ENCODE measurements at regions not wholly inside any gene's neighbourhood (a gene's known extent, or its start where the extent isn't known, plus 50 kb on each side); places are given as distances from the start of the nearest gene placed in this dataset.

DNA sequence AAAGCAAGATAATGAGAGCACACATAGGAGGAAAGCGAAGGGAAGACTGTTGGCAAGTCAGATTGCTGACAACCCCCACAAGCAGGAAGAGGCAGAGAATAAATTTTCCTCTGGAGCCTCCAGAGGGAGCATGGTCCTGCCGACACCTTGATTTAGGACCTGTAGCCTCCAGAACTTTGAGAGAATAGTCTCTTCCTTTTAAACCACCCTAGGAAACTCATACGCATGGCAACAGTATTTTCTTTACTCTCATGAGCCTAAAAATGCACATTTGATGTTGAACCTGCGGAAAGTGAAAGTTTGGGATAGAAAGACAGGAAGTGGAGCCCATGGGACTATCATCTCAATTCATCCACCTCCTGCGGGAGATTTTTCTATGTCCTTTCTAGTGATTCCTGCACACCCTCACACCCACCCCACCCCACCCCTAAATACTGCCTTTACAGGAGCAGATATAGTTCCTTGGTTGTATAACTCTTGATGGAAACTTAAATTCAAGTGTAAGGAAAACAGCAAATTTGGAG is 116.7 kb upstream of the LPP start:
- no peaks in the 10 kb centered on the region for H3K36me3 ChIP-seq (ENCODE audit: control insufficient read depth, insufficient read depth, low read length, severe bottlenecking)
- no peaks in the 10 kb centered on the region for H3K4me1 ChIP-seq (ENCODE audit: control insufficient read depth, insufficient read depth, low read length)
- H3K9me3 ChIP-seq (ENCODE audit: control insufficient read depth, low read length) = no peaks in the 10 kb centered on the region
- H3K27me3 ChIP-seq (replicated peaks; ENCODE audit: control insufficient read depth, insufficient read depth, low read length) = no peaks in the 10 kb centered on the region
- H3K4me3 ChIP-seq (ENCODE audit: low read length) = peak overlapping the region; percentile 51
- DNase-seq (ENCODE audit: low read depth) = peak; percentile 19
- no peak overlapping the region for H3K9ac ChIP-seq (ENCODE audit: low read length)

DNA sequence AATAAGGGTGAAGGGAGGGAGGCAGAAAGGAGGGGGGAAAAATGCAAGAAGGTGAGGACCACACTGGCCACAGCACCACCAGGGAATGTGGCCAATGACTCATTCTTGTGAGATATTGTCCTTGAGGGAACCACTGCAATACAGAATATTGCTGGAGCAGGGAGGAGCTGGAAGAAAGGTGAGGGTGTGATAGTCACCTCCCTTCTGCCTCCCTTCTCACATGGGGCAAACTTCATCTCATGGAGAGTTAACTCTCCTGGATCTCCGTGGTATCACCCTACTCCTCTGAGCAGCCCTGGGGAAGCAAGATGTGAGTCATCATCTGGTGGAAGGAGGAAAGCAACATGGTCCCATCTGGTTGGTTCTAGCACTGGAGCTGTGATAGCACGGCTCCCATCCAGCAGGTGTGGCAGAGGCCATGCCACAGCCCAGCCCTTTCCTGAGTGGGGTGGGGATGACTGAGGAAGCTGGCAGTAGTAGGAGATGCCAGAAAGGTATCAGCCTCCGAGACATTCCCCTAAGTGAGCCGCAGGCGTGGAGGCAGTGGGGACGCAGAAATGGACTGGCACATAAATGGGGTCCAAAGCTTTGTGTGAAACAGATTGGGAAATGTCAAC is 115.9 kb upstream of the LPP start:
- Histone ChIP-seq H3K4me3 (ENCODE audit: low read length) (no peak overlapping the region), H3K27me3 (replicated peaks; ENCODE audit: control insufficient read depth, insufficient read depth, low read length) (no peaks in the 10 kb centered on the region), H3K36me3 (ENCODE audit: control insufficient read depth, insufficient read depth, low read length, severe bottlenecking) (no peaks in the 10 kb centered on the region), H3K9me3 (ENCODE audit: control insufficient read depth, low read length) (no peaks in the 10 kb centered on the region), H3K9ac (ENCODE audit: low read length) (no peak overlapping the region), H3K4me1 (ENCODE audit: control insufficient read depth, insufficient read depth, low read length) (no peaks in the 10 kb centered on the region)
- no peak for DNase-seq (ENCODE audit: low read depth)

DNA sequence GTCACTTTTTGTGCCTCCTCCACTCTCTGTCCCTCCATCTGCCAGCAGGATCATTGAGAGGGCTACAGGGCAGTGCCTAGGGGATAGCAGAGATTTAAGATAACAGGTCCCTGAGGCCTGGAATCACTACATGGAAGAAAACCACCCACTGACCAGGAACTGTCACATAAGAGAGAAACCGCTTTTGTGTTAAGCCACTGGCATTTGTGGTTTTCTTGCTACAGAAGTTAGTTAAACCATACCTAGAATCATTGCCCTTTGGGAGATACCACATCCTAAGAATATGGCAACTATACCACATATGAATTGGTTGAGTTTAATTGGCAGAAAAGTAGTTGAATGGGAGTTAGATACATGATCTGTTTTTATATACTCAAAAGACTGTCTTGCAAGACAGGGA is 112.8 kb upstream of the LPP start:
- Histone ChIP-seq H3K36me3 (ENCODE audit: control insufficient read depth, insufficient read depth, low read length, severe bottlenecking) (no peaks in the 10 kb centered on the region), H3K4me1 (ENCODE audit: control insufficient read depth, insufficient read depth, low read length) (no peaks in the 10 kb centered on the region), H3K9me3 (ENCODE audit: control insufficient read depth, low read length) (no peaks in the 10 kb centered on the region), H3K4me3 (ENCODE audit: low read length) (no peak overlapping the region), H3K9ac (ENCODE audit: low read length) (no peak overlapping the region), H3K27me3 (replicated peaks; ENCODE audit: control insufficient read depth, insufficient read depth, low read length) (no peaks in the 10 kb centered on the region)
- DNase-seq (ENCODE audit: low read depth) = no peak

DNA sequence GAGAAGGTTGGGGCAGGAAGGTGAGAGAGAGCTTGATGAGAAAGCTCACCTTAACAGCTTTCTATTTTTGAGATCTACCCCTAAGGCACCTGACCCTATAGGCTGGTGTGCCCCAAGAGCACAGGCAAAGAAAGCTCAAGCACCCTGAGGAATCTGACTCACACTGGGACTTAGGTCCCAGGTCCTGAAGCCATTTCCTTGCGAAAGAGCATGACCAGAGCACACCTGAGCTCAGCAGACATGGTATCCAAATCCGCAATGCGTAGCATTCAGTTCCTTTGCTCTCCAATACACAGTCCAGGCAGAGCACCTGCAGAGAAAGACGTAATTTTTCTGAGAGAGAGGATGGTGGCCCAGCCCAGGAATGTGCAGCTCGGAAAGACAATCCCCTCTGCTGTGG is 112.1 kb upstream of the LPP start:
- H3K9me3 ChIP-seq (ENCODE audit: control insufficient read depth, low read length) = no peaks in the 10 kb centered on the region
- H3K27me3 ChIP-seq (replicated peaks; ENCODE audit: control insufficient read depth, insufficient read depth, low read length) = no peaks in the 10 kb centered on the region
- H3K36me3 ChIP-seq (ENCODE audit: control insufficient read depth, insufficient read depth, low read length, severe bottlenecking) = no peaks in the 10 kb centered on the region
- no peak for DNase-seq (ENCODE audit: low read depth)
- peaks cover 4% of the 10 kb centered on the region for H3K4me1 ChIP-seq (ENCODE audit: control insufficient read depth, insufficient read depth, low read length)
- no peak overlapping the region for H3K9ac ChIP-seq (ENCODE audit: low read length)
- no peak overlapping the region for H3K4me3 ChIP-seq (ENCODE audit: low read length)

DNA sequence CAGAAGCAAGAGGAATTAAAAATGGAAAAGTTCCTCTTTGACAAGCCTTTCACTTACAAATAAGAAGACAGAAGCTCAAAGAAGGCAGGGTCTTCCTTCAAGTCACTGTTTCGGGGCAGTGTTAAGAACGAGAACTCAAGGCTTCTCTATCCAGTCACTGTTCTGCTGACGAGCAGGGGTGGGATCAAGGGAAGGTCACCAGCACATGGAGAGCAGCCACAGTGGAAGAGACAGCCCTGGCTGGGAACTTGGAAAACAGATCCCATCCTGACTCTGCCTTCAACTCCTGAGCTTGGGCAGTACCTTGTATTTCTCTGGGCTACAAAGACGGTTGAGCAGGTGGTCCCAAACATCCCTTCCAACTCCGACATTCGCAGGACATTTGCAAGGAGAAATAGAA is 111.5 kb upstream of the LPP start:
- H3K4me1 ChIP-seq (ENCODE audit: control insufficient read depth, insufficient read depth, low read length) = peaks cover 4% of the 10 kb centered on the region
- H3K9me3 ChIP-seq (ENCODE audit: control insufficient read depth, low read length) = no peaks in the 10 kb centered on the region
- no peaks in the 10 kb centered on the region for H3K27me3 ChIP-seq (replicated peaks; ENCODE audit: control insufficient read depth, insufficient read depth, low read length)
- no peak overlapping the region for H3K4me3 ChIP-seq (ENCODE audit: low read length)
- H3K36me3 ChIP-seq (ENCODE audit: control insufficient read depth, insufficient read depth, low read length, severe bottlenecking) = no peaks in the 10 kb centered on the region
- no peak for DNase-seq (ENCODE audit: low read depth)
- no peak overlapping the region for H3K9ac ChIP-seq (ENCODE audit: low read length)

DNA sequence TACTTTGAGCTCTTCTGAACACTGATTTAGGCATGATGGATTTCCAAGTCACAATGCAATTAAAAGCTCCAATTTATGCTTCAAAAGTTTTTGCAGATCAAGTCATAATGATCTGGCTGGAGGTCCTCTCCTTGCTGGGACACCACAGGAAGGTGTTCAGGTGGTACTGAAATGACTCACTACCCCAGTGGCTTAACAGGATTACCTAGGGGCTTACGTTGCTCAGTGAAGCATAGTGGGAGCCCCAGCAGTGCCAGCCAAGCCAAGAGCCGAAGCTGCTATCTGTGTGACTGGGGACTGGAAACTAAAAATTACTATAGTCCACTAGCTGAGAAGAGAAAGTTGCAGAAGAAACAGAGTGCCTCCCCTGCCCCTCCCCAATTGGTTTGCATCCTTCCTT is 110.1 kb upstream of the LPP start:
- Histone ChIP-seq H3K4me3 (ENCODE audit: low read length) (no peak overlapping the region), H3K9me3 (ENCODE audit: control insufficient read depth, low read length) (no peaks in the 10 kb centered on the region), H3K27me3 (replicated peaks; ENCODE audit: control insufficient read depth, insufficient read depth, low read length) (no peaks in the 10 kb centered on the region), H3K36me3 (ENCODE audit: control insufficient read depth, insufficient read depth, low read length, severe bottlenecking) (no peaks in the 10 kb centered on the region), H3K9ac (ENCODE audit: low read length) (no peak overlapping the region), H3K4me1 (ENCODE audit: control insufficient read depth, insufficient read depth, low read length) (peaks cover 4% of the 10 kb centered on the region)
- DNase-seq (ENCODE audit: low read depth) = no peak

DNA sequence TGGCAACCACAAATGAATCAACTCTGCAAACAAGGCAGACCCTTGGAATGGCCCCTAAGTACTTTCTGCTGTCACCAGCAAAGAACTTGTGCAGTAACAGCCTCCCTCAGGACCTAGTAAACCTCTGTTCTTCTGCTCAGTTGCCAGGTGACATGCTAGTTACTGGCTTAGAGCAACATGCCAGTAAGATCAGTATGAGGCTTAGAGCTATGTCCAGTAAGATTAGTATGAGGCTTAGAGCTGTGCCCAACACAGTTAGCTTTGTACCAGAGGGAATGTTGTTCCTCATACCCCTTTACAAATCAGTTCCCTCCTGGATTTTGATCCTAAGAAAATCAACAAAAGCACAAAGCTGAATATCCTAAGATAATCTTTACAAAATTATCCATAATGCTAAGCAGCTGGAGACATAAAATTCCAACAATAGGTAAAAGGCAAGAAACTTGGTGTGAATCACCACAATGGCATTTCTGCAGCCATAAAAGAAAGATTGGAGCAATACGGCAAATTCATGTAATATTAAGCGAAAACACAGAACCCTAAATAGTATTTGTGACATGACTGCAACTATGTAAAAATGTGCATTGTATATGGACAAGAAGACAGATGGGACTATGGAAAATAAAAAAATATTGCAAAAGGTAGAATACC is 107.3 kb upstream of the LPP start:
- peak; percentile 18 for DNase-seq (ENCODE audit: low read depth)
- H3K36me3 ChIP-seq (ENCODE audit: control insufficient read depth, insufficient read depth, low read length, severe bottlenecking) = no peaks in the 10 kb centered on the region

DNA sequence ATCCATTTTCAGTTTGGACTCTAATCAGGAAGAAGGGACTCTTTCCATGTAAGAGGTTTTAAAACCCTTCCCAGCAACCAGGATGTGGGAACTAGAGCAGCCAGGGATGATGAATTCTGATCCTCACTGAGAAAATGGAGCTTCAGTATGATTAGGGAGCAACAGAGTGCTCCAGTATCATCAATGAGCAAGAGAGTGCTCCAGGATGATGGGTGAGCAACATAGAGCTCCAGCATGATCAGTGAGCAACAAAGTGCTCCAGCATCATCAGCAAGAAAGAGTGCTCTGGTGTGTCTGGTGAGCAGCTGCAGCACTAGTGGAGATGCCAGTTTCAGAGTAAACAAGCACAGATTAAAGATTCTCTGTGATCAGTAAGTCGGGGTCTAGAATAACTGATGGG is 106.4 kb upstream of the LPP start:
- Histone ChIP-seq H3K9me3 (ENCODE audit: control insufficient read depth, low read length) (no peaks in the 10 kb centered on the region), H3K4me1 (ENCODE audit: control insufficient read depth, insufficient read depth, low read length) (peaks cover 18% of the 10 kb centered on the region), H3K4me3 (ENCODE audit: low read length) (no peak overlapping the region), H3K9ac (ENCODE audit: low read length) (no peak overlapping the region), H3K36me3 (ENCODE audit: control insufficient read depth, insufficient read depth, low read length, severe bottlenecking) (no peaks in the 10 kb centered on the region), H3K27me3 (replicated peaks; ENCODE audit: control insufficient read depth, insufficient read depth, low read length) (no peaks in the 10 kb centered on the region)
- no peak for DNase-seq (ENCODE audit: low read depth)

More for the DNA sequence above, 107.3 kb upstream of the LPP start:
- no peaks in the 10 kb centered on the region for H3K27me3 ChIP-seq (replicated peaks; ENCODE audit: control insufficient read depth, insufficient read depth, low read length)
- H3K9me3 ChIP-seq (ENCODE audit: control insufficient read depth, low read length) = no peaks in the 10 kb centered on the region
- H3K4me3 ChIP-seq (ENCODE audit: low read length) = no peak overlapping the region
- peaks cover 11% of the 10 kb centered on the region for H3K4me1 ChIP-seq (ENCODE audit: control insufficient read depth, insufficient read depth, low read length)
- H3K9ac ChIP-seq (ENCODE audit: low read length) = no peak overlapping the region

DNA sequence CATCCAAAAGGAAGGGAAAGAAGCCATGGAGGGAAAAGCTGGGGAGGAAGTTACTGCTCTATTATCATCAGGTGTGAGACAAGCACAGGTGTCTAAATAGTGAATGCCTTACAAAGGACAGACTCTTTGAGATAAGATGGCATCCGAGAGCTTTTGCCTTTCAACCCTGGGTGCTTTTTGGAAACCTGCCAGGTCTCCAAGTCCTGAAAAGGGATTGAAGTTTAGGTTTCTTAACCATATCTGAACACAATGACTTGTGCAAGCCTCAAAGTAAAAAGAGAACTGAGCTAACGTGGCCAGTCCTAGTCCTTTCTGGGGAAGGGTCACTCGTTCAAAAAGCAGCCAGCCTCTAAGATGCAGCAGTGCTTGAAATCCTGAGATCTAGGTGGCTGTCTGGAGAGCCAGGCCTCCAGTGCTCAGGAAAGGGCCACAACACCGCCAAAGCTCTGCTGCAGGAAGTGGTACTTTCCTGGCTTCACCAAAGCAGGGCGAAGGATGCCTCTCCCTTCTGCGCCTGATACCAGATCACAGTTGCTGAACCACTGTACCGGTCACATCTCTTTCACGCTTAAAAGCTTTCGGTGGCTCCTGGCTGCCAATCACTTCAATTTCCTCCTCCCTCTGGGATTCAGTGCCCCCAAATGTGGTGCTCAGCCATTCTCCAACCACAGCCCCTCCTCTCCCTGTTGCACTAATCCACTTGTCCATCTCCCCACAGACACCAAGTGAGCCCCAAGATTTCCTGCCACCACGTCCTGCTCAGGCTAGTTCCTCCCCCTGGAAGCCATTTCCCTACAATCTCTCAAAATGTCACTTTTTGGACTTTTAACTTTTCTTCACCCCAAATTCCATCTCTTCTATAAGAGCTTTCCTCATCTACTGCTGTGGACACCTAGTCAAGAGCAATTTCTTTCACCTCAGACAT is 104.1 kb upstream of the LPP start:
- H3K27me3 ChIP-seq (replicated peaks; ENCODE audit: control insufficient read depth, insufficient read depth, low read length) = no peaks in the 10 kb centered on the region
- H3K9me3 ChIP-seq (ENCODE audit: control insufficient read depth, low read length) = no peaks in the 10 kb centered on the region
- H3K4me3 ChIP-seq (ENCODE audit: low read length) = no peak overlapping the region
- peaks cover 27% of the 10 kb centered on the region for H3K4me1 ChIP-seq (ENCODE audit: control insufficient read depth, insufficient read depth, low read length)
- no peaks in the 10 kb centered on the region for H3K36me3 ChIP-seq (ENCODE audit: control insufficient read depth, insufficient read depth, low read length, severe bottlenecking)
- DNase-seq (ENCODE audit: low read depth) = no peak
- no peak overlapping the region for H3K9ac ChIP-seq (ENCODE audit: low read length)

DNA sequence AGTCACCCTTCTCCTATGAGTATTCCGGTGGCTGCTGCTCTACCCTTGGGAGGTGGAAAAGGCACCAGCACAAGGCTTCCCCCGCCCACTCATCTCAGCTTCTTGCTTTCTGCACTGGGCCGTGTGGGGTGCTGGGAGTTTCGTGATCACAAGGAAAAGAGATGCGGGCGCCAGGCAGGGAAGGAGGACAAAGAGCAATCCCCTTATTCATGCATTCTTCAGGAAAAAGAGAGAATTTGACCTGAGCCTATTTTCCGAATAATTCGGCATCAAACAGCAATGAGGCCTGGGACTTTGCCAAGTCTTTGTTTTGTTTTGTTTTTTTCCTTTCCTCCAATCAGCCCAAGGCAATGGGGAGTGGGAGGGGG is 102.2 kb upstream of the LPP start:
- no peaks in the 10 kb centered on the region for H3K36me3 ChIP-seq (ENCODE audit: control insufficient read depth, insufficient read depth, low read length, severe bottlenecking)
- H3K4me1 ChIP-seq (ENCODE audit: control insufficient read depth, insufficient read depth, low read length) = peaks cover 24% of the 10 kb centered on the region
- no peak for DNase-seq (ENCODE audit: low read depth)
- no peaks in the 10 kb centered on the region for H3K27me3 ChIP-seq (replicated peaks; ENCODE audit: control insufficient read depth, insufficient read depth, low read length)
- no peaks in the 10 kb centered on the region for H3K9me3 ChIP-seq (ENCODE audit: control insufficient read depth, low read length)
- peak overlapping the region; percentile 74 for H3K9ac ChIP-seq (ENCODE audit: low read length)
- H3K4me3 ChIP-seq (ENCODE audit: low read length) = peak overlapping the region; percentile 63
